ENCODE measurements at regions not wholly inside any gene's neighbourhood (a gene's known extent, or its start where the extent isn't known, plus 50 kb on each side); places are given as distances from the start of the nearest gene placed in this dataset.
"Not testable (repeated sequence)": the region's sequence is repeated elsewhere in the genome, so short reads cannot be mapped to it uniquely, and the experiment has no call there.

DNA sequence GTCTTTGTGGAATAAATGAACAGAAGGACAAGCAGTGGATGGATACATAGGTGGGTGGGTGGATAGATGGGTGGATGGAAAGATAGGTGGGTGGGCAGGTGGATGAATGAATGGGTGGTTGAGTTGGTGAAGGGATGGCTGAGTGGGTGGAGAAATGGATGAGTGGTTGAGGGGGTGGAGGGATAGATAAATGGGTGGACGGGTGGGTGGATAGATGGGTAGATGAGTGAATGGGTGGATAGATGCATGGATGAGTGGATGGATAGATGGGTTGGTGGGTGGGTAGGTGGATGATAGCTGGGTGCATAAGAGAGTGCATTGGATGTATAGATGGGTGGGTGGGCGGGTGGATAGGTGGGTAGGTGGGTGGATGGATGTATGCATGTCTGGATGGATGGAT lies 63.5 kb downstream of the UNC93B1 start:
- DNase-seq (ENCODE audit: low spot score) = not testable (repeated sequence)

DNA sequence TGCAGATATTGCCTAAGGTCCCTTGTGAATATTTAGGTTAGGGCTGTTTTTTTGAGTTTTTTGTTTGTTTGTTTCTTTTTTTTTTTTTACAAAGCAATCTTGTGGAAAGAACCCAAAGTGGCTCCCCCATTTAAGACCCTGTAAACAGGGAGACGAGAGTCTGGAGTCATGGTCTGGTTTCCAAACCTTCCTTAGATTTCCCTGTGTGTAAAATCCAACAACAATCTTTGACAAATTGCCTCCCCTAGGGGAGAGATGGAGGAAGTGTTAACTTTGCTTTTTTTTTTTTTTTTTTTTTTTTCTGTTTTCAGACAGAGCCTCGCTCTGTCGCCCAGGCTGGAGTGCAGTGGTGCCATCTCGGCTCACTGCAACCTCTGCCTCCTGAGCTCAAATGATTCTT lies 64.9 kb downstream of the UNC93B1 start:
- not testable (repeated sequence) for DNase-seq (ENCODE audit: low spot score)

DNA sequence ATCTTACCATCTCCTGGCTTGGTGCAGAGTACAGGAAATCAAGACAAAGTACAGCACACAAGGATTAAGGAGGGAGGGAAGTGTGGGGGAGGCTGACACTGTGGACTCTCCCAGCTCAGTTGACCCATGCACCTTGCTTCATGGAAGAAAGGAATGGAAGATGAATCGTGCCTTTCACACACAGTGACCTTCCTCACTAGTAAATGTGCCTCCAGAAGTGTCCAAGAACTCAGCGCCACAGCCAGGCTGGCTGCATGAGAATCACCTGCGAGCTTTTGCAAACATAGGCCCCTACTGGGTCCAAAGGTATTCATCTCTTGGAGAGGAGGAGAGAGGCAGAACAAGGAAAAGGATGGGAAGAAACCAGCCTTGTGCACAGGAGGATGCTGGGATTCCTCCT lies 65.5 kb downstream of the UNC93B1 start:
- DNase-seq (ENCODE audit: low spot score) = not testable (repeated sequence)

DNA sequence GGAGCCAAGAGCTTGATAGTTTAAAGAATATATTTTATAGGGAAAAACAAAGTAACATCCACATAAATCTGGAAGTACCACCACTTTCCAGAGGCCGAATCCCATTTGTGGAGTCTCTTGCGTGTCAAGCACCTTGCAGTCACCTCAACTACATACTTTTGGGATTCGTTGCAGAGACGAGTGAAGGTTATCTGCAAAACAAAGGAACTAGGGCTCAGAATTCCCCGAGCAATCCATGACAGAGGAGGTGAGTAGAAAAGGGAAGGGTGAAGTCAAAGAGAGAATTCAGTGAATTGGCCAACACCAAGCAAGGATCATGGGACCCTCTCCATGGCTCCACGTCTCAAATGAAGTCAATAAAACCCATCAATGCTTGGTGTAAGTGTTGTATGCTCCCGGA lies 80.3 kb downstream of the UNC93B1 start:
- DNase-seq (ENCODE audit: low spot score) = not testable (repeated sequence)

DNA sequence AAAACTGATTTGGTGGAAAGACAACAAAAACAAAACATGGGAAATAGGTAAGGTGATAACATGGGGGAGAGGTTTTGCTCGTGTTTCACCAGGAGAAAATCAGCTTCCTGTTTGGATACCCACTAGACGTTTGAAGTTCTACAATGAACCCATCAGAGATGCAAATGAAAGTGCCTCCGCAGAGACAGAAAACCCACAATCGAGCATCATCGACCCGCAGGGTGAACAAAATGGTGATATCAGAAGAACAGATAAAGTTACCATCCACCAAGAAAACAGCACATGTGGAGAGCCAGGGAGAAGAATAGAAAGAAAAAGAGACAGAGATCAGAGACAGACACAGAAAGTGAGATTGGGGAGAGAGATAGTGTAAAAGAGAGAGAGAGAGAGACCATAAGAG lies 83.4 kb downstream of the UNC93B1 start:
- DNase-seq (ENCODE audit: low spot score) = not testable (repeated sequence)

DNA sequence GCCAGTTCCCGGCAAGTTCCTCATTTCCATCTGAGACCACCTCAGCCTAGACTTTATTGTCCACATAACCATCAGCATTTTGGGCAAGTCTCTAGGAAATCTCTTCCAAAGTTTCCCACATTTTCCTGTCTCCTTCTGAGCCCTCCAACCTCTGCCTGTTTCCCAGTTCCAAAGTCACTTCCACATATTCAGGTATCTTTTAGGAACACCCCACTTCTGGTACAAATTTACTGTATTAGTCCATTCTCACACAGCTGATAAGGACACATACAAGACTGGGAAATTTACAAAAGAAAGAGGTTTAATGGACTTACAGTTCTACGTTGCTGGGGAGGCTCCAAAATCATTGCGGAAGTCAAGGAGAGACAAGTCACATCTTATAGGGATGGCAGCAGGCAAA lies 91.7 kb downstream of the UNC93B1 start:
- DNase-seq (ENCODE audit: low spot score) = not testable (repeated sequence)

DNA sequence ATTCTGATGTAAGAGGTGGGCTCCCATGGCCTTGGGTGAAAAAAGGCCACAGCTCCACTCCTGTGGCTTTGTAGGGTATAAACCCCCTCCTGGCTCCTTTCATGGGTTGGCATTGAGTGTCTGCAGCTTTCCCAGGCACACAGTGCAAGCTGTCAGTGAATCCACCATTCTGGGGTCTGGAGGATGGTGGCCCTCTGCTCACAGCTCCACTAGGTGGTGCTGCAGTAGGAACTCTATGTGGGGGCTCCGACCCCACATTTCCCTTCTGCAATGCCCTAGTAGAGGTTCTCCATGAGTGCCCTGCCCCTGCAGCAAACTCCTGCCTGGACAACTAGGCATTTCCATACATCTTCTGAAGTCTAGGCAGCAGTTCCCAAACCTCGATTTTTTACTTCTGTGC lies 92.7 kb downstream of the UNC93B1 start:
- not testable (repeated sequence) for DNase-seq (ENCODE audit: low spot score)

DNA sequence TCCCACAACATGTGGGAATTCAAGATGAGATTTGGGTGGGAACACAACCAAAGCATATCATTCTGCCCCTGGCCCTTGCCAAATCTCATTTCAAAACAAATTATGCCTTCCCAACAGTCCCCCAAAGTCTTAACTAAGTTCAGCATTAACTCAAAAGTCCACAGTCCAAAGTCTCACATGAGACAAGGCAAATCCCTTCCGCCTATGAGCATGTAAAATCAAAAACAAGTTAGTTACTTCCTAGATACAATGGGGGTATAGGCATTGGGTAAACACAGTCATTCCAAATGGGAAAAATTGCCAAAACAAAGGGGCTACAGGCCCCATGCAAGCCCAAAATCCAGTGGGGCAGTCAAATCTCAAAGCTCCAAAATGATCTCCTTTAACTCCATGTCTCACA lies 93.1 kb downstream of the UNC93B1 start:
- not testable (repeated sequence) for DNase-seq (ENCODE audit: low spot score)

DNA sequence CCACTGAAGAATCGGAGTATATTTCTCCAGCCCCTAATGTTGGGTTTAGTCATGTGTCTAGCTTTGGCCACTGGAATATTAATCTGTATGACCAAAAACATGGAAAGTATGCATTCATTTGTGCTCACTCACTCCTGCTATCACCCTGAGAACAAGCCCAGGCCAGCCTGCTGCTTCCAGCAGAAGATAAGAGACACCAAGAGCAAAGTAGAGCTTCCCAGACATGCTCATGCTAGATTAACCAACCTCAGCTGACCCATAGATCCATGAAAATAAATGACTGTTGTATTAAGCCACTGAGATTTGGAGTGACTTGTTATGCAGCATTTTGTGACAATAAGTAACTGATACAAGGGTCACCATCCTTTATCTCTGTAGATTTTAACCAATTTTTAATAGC lies 96.9 kb downstream of the UNC93B1 start:
- DNase-seq (ENCODE audit: low spot score) = not testable (repeated sequence)

DNA sequence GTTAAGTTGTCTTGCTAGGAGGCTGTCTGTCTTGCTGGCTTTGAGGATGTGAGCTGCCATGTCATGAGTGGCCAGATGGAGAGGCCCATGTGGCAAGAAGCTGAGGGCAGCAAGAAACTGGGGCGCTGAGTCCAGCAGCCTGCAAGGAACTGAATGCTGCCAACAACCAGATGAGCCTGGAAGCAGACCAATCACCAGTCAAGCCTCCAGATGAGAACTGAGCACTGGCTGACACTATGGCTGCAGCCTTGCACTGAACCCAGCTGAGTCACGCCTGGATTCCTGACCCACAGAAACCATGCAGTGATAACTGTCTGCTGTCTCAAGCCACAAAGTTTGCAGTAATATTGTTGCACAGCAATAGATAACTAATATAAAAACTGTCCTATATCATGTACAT lies 104.4 kb downstream of the UNC93B1 start:
- DNase-seq (ENCODE audit: low spot score) = not testable (repeated sequence)

DNA sequence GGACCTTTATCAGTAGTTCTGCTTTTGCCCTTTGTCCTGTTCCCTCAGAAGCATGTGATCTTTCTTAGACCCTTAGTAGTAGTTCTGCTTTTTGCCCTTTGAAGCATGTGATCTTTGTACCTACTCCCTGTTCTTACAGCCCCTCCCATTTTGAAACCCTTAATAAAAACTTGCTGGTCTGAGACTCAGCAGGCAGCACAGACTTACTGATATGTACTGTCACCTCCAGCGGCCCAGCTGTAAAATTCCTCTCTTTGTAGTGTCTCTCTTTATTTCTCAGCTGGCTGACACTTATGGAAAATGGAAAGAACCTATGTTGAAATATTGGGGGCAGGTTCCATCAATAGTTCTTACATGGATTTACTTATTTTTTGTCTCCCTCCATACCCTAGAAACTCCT lies 110.4 kb downstream of the UNC93B1 start:
- DNase-seq (ENCODE audit: low spot score) = not testable (repeated sequence)

DNA sequence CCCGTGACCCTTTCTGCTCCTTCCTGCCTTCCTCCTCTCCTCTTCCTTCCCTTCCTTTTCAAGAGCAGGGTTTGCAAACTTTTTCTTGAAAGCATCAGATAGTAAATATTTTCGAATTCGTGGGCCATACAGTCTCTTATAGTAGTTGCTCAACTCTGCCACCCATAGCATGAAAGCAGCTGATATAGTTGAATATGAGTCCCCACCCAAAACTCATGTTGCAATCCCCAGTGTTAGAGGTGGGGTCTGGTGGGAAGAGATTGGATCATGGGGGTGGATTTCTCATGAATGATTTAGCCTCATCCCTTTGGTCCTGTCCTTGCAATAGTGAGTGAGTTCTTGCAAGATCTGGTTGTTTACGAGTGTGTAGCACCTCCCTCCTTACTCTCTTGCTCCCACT lies 114.3 kb downstream of the UNC93B1 start:
- DNase-seq (ENCODE audit: low spot score) = not testable (repeated sequence)

DNA sequence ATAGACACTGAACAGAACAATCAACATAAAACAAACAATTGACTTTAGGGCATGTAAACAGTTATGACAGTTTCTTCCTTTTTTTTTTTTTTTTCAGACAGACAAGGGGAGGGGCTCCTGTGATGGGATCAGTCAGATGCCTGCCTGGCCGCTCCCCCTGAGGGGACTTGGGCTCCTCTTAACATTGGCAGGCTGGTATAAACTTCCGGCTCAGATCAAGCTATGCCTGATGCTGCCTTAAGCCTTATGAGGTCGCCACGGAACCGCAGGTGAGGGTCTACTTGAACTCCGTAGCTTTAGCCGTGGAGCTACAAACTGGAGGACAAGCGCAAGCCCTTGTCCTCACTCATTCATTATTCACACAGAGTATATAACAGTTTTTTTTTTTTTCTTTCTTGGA lies 115.8 kb downstream of the UNC93B1 start:
- DNase-seq (ENCODE audit: low spot score) = not testable (repeated sequence)

DNA sequence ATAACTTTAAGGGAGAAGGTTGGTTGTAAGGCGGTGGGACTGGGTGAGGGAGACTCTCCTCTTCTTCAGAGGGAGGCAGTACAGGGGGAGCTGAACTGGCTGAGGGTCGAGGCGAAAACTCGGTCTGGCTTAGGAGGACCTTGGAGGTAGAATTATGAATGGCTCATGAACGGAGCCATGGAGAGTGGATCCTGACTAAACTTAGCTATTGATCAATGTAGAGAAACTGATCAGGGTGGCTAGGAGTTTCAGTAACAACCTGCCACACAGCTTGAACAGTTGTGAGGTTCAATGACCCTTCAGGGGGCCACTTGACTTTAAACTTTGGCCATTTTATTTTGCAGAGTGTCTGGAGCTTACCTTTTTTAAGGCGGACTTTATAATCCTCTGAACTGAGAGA lies 117.2 kb downstream of the UNC93B1 start:
- not testable (repeated sequence) for DNase-seq (ENCODE audit: low spot score)

DNA sequence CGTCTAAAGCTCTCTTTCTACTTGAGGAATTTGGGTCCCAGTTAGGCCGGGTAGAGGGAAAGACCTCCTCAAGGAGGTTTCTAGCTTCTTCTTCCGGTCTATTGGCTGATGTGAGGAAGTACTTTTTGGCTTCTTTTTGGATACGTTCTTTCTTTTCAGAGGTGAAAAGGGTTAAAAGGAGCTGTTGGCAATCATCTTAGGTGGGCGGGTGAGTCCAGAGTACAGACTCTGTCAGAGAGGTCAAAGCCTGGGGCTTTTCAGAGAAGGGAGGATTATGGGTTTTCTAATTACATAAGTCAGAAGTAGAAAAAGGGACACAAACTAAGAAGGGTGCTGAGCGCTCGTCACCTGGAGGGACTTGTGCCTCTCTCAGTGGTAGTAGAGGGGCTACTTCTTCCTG lies 117.7 kb downstream of the UNC93B1 start:
- DNase-seq (ENCODE audit: low spot score) = not testable (repeated sequence)

DNA sequence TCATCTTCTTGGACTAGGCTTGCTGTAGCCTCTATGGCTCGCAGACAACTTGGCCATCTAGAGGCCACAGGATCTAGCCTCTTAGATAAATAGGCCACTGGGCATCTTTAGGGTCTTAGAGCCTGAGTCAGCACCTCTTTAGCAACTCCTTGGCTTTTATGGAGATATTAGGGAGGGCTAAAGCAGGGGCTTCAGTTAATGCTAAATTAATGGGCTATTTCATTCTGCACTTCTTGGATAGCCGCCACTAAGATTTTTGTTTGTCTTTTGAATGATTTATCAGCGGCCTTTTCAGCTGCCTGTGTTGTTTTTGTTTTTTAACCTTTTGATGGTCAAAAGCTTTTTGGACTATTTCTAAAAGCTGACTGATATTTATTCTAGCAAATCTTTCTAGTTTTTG lies 118.3 kb downstream of the UNC93B1 start:
- DNase-seq (ENCODE audit: low spot score) = not testable (repeated sequence)

DNA sequence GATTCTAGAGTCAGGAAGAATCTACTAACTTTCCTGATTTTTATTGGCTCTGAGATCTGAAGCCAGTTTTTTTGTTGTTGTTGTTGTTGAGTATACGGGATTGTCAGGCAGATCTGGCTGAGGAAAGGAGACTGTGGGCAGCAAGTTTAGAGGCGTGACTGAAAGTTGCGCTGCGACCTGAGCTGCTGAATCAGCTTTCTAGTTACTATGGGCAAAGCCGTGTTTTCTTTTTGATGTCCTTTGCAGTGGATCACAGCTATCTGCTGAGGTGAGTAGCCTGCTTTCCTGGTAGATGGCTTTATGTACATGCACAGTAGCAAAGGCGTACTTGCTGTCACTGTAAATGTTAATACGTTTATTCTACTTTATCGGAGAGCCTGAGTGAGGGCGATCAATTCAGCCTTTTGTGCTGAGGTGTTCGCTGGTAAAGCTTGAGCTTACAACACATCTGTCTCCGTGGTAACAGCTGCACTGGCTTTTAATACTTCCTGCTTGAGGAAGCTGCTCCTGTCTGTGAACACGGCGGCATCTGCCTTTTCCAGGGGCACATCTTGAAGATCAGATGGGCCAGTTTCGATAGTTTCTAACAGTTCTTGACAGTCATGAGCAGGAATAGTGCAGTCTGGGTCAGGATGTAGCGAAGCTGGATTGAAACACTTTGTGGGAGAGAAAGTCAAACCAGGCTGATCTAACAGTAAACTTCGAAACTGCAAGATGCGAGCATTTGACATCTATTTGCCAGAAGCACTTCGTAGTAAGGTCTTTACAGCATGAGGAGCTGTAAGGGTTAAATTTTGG lies 118.9 kb downstream of the UNC93B1 start:
- DNase-seq (ENCODE audit: low spot score) = not testable (repeated sequence)

DNA sequence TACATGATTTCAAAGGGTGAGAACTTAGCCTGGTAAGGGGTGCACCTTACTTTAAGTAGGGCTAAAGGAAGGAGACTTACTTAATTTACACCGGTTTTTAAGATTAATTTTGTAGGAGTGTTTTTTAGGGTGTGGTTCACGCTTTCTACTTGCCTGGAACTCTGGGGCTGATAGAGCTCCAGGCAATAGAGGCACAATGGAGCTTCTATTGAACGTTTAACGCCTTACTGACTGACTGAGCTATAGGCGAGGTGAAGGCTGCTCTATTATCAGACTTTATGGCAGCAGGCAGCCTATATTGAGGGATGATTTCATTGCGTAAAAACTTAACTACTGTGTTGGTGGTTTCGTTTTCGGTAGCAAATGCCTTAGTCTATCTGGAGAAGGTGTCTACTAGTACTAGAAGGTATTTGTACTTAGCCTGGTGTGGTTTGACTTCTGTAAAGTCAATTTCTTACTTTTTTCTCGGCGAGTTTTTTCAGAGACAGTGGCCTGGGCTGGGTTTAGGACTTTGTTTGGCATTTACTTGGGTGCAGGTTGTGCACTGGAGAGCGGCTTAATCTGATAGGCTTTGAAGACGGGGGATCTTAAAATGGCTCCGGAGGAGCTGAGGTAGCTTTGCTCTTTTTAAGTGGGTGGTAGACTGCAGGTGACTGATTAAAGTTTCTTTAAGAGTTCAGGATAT lies 119.7 kb downstream of the UNC93B1 start:
- not testable (repeated sequence) for DNase-seq (ENCODE audit: low spot score)

DNA sequence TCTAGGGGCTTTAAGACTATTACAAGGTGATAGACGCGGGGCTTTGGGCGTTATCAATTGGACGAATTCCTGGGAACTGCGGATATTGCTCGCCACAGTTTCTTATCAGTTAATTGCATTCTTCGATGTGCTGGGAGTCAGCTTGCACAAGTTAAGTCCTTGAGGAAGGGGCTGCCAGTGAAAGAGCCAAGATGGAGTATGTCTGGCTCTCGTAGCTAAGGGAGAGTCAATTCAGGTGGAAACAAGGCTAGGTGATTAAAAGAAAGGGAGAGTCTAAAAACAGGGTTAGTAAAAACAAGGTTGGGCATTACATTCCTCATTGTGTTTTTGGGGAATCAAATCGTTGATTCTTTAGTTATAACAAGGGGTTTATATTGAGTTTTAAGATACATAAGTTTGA lies 121.6 kb downstream of the UNC93B1 start:
- not testable (repeated sequence) for DNase-seq (ENCODE audit: low spot score)

DNA sequence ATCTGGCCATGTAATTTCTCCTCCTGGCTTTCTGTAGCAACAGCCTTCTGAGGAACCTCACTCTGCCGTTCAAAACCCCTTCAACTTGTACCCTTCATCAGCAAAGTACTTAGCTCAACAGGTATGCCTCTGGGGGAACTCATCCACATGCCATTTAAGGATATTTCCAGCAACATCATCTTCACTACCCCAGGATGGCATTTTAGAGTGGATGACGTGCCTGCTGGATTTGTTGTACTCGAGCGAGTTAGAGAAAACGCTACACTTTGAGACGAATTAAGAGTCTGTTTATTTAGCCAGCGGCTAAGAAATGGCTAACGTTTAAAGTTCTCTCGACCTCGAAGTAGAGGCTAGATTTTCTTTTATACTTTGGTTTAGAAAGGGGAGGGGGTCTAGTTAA lies 122.1 kb downstream of the UNC93B1 start:
- not testable (repeated sequence) for DNase-seq (ENCODE audit: low spot score)

DNA sequence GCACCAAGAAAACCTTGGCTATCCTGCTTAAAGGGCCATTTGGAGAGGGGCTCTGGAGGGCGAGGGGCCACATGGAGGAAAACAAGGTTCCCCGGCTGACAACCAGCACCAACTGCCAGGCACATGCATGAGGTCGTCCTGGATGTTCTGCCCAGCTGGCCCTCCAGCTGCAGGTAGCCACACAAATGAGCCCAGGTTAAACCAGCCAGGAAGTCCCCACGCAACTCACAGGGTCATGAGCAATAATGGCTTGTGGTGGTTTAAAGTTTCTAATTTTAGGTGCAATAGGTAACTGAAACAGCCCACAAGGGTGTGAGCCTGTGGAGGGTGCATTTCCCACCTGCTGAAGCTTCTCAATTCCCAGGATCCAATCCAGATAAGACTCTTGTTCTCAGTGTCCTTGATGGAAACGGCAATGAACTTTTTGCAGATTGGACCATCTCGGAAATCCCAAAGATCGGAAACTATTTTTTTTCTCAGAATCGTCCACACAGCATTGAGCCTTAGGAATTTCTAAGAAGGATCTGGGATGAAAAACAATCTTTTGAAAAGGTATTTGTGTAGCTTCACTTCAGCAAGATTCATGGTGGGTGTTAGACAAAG lies 123.2 kb downstream of the UNC93B1 start:
- not testable (repeated sequence) for DNase-seq (ENCODE audit: low spot score)

DNA sequence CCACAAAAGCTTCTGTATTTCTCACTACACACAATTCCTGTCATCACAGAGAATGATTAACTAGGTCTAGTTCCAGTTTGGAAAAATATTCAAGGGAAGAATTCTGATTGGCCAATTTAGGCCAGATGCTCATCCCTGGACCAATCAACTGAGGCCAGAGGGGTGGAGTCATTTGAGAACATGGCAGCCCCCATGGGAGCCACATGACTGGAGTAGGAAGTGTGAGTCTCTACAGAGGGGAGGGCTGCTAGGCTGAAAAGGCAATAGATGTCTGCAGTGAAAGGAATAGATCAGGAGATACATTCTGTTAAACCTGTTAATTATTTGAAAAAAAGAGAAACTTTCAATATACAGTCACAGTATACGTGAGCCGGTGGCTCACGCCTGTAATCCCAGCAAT lies 125.2 kb downstream of the UNC93B1 start:
- not testable (repeated sequence) for DNase-seq (ENCODE audit: low spot score)

DNA sequence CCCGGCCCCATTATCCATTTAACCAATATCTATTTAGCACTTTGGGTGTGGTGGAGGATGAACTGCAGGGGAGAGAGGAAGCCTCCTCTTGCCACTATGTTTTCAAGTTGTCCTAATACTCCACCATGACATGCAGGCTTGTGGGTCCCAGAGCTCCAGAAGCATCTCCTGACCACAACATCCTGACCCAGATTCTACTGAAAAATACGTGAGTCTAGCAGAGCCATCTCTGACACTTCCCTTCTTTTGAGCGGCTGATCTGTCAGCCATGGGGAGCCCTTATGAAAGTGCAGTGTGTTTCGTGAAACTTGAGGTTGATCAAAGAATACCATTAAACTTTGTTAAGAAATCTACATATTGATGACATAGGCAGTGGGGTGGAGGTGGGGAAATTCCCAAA lies 126.6 kb downstream of the UNC93B1 start:
- not testable (repeated sequence) for DNase-seq (ENCODE audit: low spot score)

Data from ecto neural progenitor cell (in vitro differentiated cells).